ENCODE measurements at regions not wholly inside any gene's neighbourhood (a gene's known extent, or its start where the extent isn't known, plus 50 kb on each side); places are given as distances from the start of the nearest gene placed in this dataset.
A peak's percentile ranks its signal among the peaks of the same experiment; 100 is the strongest.
"Not testable (repeated sequence)": the region's sequence is repeated elsewhere in the genome, so short reads cannot be mapped to it uniquely, and the experiment has no call there.

GRCh38 chr15:92796161-92796611 lies 103.9 kb upstream of the CHD2 start:
- TF ChIP-seq, protein P1, sequence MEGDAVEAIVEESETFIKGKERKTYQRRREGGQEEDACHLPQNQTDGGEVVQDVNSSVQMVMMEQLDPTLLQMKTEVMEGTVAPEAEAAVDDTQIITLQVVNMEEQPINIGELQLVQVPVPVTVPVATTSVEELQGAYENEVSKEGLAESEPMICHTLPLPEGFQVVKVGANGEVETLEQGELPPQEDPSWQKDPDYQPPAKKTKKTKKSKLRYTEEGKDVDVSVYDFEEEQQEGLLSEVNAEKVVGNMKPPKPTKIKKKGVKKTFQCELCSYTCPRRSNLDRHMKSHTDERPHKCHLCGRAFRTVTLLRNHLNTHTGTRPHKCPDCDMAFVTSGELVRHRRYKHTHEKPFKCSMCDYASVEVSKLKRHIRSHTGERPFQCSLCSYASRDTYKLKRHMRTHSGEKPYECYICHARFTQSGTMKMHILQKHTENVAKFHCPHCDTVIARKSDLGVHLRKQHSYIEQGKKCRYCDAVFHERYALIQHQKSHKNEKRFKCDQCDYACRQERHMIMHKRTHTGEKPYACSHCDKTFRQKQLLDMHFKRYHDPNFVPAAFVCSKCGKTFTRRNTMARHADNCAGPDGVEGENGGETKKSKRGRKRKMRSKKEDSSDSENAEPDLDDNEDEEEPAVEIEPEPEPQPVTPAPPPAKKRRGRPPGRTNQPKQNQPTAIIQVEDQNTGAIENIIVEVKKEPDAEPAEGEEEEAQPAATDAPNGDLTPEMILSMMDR (IDR thresholded peaks at IDR 0.05): no peak
- Mint-ChIP-seq H3K4me1 (ENCODE audit: low read depth) (peaks cover 11% of the 10 kb centered on the region), H3K36me3 (ENCODE audit: low read depth) (no peaks in the 10 kb centered on the region), H3K27ac (no peak overlapping the region), H3K27me3 (ENCODE audit: insufficient read depth) (peaks cover under 1% of the 10 kb centered on the region; the same call in 1 of the 2 replicates), H3K9me3 (no peaks in the 10 kb centered on the region; the same call in 1 of the 2 replicates), H3K4me3 (no peak overlapping the region)
- DNase-seq: no peak

DNA sequence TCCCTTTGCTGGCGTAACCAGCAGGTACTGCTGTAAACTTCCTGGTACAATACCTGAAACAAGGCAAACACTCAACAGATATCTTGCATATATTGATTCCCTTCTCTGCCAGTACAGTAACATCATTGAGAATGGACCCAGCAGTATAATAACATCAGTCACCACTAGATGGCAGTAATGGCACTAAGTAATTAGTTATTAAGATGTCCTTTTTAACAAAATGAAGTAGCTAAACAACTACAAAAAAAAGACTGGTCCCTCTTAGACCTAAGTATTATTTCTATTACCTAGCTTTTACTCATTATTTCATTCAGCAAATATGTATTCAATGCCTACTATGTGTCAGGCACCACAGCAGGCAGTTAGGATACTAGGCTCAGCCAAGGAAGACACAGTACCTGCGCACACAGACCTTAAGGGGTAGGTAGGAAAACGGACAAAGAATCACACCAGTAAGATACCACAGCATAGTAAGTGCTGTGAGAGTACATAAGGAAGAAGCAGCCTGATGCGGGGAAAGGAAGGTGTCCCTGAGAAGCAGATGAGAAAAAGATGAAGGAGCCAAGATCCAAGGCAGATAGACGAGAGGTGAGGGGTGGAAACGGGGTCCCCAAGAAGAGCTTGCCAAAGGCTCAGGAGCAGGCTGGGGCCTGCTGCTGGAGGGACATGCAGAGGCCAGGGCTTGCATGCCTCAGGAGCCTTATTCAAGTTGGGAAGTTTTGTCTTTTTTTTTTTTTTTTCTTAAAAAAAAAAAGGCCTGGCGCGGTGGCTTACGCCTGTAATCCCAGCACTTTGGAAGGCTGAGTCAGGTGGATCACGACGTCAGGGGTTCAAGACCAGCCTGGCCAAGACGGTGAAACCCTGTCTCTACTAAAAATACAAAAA lies 102.7 kb upstream of the CHD2 start:
- peaks cover 23% of the 10 kb centered on the region for H3K4me1 Mint-ChIP-seq (ENCODE audit: low read depth)
- DNase-seq: peak; percentile 80
- no peak overlapping the region for H3K4me3 Mint-ChIP-seq
- no peaks in the 10 kb centered on the region for H3K36me3 Mint-ChIP-seq (ENCODE audit: low read depth)
- H3K27me3 Mint-ChIP-seq (ENCODE audit: insufficient read depth): peaks cover 2% of the 10 kb centered on the region; the same call in 1 of the 2 replicates
- no peaks in the 10 kb centered on the region; the same call in 1 of the 2 replicates for H3K9me3 Mint-ChIP-seq
- TF ChIP-seq, protein P1 (IDR thresholded peaks at IDR 0.05): peak; percentile 93
- H3K27ac Mint-ChIP-seq: peak overlapping the region; percentile 62

GRCh38 chr15:92800013-92800412 lies 100.1 kb upstream of the CHD2 start:
- Mint-ChIP-seq H3K4me1 (ENCODE audit: low read depth) (peaks cover 44% of the 10 kb centered on the region), H3K4me3 (no peak overlapping the region), H3K36me3 (ENCODE audit: low read depth) (0 out of 2 replicates have a peak, but pooled peaks cover 3% of the 10 kb centered on the region), H3K9me3 (no peaks in the 10 kb centered on the region; the same call in 1 of the 2 replicates), H3K27ac (peak overlapping the region; percentile 52), H3K27me3 (ENCODE audit: insufficient read depth) (peaks cover 2% of the 10 kb centered on the region)
- TF ChIP-seq, protein P1 (IDR thresholded peaks at IDR 0.05): no peak
- no peak for DNase-seq

- Mint-ChIP-seq H3K4me3 (0 out of 2 replicates have a peak overlapping the region, but pooled peaks have one; percentile 22), H3K4me1 (ENCODE audit: low read depth) (peaks cover 47% of the 10 kb centered on the region), H3K27ac (peak overlapping the region; percentile 98)
- DNase-seq; H3K9me3 Mint-ChIP-seq; H3K27me3 Mint-ChIP-seq (ENCODE audit: insufficient read depth); H3K36me3 Mint-ChIP-seq (ENCODE audit: low read depth): not testable (repeated sequence)
Measured at GRCh38 chr15:92800416-92801055, 99.6 kb upstream of the CHD2 start.

DNA sequence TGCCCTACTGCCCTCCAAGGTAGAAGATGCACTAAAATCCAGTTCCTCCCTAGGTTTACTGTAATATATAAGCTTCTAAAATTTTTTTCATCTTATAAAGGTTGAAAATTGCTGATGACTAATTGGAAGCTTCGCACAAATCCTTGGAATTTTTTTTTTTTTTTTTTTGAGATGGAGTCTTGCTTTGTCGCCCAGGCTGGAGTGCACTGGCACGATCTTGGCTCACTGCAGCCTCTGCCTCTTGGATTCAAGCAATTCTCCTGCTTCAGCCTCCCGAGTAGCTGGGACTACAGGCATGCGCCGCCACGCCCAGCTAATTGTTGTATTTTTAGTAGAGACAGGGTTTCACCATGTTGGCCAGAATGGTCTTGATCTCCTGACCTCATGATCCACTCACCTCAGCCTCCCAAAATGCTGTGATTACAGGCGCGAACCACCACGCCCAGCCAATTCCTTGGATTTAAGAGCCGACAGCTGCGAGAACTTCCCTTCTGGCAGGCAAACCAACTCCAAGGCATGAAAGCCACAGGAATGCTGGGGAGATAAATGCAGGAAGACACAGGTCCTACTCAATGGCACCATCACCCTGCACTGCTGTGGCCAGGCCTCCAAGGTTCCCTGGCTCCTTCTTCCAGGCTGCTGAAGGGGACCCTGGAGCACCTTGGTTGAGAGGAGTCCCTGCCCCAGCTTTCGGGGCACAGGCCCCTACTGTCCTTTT lies 98.9 kb upstream of the CHD2 start:
- H3K27me3 Mint-ChIP-seq (ENCODE audit: insufficient read depth); H3K36me3 Mint-ChIP-seq (ENCODE audit: low read depth); H3K9me3 Mint-ChIP-seq: not testable (repeated sequence)
- DNase-seq: peak; percentile 85
- Mint-ChIP-seq H3K4me1 (ENCODE audit: low read depth) (peaks cover 49% of the 10 kb centered on the region), H3K4me3 (peak overlapping the region; percentile 73), H3K27ac (peak overlapping the region; percentile 98)

DNA sequence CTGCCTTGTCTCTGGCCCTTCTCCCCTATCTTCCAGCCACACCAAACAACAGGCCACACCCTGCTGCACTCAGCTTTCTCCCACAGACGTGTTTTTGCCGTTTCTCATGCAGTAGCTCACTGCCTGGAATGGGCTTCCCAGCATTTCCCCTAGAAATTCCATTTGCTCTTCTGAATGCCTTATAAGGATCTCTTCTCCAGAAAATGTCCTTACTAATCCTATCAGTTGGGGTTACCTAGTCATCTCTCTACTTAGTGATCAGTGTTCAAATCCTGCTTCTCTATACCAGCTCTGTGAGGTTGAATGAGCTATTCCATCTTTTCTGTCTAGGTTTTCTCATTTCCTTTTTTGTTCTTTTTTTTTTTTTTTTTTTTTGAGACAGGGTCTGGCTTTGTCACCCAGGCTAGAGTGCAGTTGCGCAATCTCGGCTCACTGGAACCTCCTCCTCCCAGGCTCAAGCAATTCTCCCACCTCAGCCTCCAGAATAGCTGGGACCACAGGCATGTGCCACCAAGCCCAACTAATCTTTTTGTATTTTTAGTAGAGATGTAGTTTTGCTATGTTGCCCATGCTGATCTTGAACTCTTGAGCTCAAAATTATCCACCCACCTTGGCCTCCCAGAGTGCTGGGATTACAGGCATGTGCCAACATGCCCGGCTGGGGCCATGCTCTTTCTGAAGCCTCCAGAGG lies 98.2 kb upstream of the CHD2 start:
- Mint-ChIP-seq H3K9me3 (no peaks in the 10 kb centered on the region; the same call in 1 of the 2 replicates), H3K36me3 (ENCODE audit: low read depth) (peaks cover 8% of the 10 kb centered on the region; the same call in 1 of the 2 replicates), H3K4me3 (peak overlapping the region; percentile 73), H3K27me3 (ENCODE audit: insufficient read depth) (peaks cover 2% of the 10 kb centered on the region), H3K27ac (peak overlapping the region; percentile 98), H3K4me1 (ENCODE audit: low read depth) (peaks cover 53% of the 10 kb centered on the region)
- TF ChIP-seq, protein P1 (IDR thresholded peaks at IDR 0.05): no peak
- DNase-seq: peak; percentile 95

All from HFFc6 (cell line).